GM23338 (cell line): ENCODE measurements at regions not wholly inside any gene's neighbourhood (a gene's known extent, or its start where the extent isn't known, plus 50 kb on each side); places are given as distances from the start of the nearest gene placed in this dataset.

Experiments used
- ATAC-seq: fragments of 200-7000 bp; cut with Tn5 transposase; 3 replicates; pipeline ENCODE4 v1.9.1; 2020
- DNase-seq: peaks from one replicate; pipeline ENCODE4 v3.0.0-alpha.2; 2015; ENCODE audit warnings: low spot score
- H2AFZ ChIP-seq: fragments of 200-600 bp; sonication (generic); 2 replicates; pipeline ENCODE4 v1.8.0; 2016; ENCODE audit warnings: antibody characterized with exemption, mild to moderate bottlenecking, moderate library complexity
- H3F3A ChIP-seq: fragments of 200-600 bp; sonication (generic); replicated peaks from 2 replicates; pipeline ENCODE4 v1.8.0; 2017; ENCODE audit warnings: antibody characterized with exemption, mixed run types, low read depth
- H3K27ac ChIP-seq: fragments of 200-600 bp; sonication (generic); 2 replicates; pipeline ENCODE4 v1.6.1; 2016; ENCODE audit warnings: low read depth
- H3K27me3 ChIP-seq: fragments of 200-600 bp; sonication (generic); 2 replicates; pipeline ENCODE4 v1.8.0; 2016; ENCODE audit warnings: mild to moderate bottlenecking, mixed run types, moderate library complexity; ENCODE audit not compliant: insufficient read depth
- H3K36me3 ChIP-seq: fragments of 200-600 bp; sonication (generic); 2 replicates; pipeline ENCODE4 v1.8.0; 2016; ENCODE audit warnings: mild to moderate bottlenecking; ENCODE audit not compliant: insufficient read depth
- H3K4me1 ChIP-seq: fragments of 200-600 bp; sonication (generic); 2 replicates; pipeline ENCODE4 v1.8.0; 2016; ENCODE audit warnings: mild to moderate bottlenecking, moderate library complexity; ENCODE audit not compliant: insufficient read depth
- H3K4me2 ChIP-seq: fragments of 200-600 bp; sonication (generic); 2 replicates; pipeline ENCODE4 v1.7.1; 2017; ENCODE audit warnings: mixed run types
- H3K4me3 ChIP-seq: fragments of 200-600 bp; sonication (generic); 2 replicates; pipeline ENCODE4 v1.6.1; 2016; ENCODE audit warnings: mixed run types
- H3K79me2 ChIP-seq: fragments of 200-600 bp; sonication (generic); replicated peaks from 2 replicates; pipeline ENCODE4 v1.8.0; 2017; ENCODE audit warnings: mild to moderate bottlenecking; ENCODE audit not compliant: insufficient read depth
- H3K9me2 ChIP-seq: fragments of 200-600 bp; sonication (generic); 2 replicates; pipeline ENCODE4 v1.8.0; 2017; ENCODE audit not compliant: insufficient read depth
- H4K20me1 ChIP-seq: fragments of 200-600 bp; sonication (generic); replicated peaks from 2 replicates; pipeline ENCODE4 v1.8.0; 2017; ENCODE audit warnings: mild to moderate bottlenecking; ENCODE audit not compliant: insufficient read depth
- H3K27ac Mint-ChIP-seq: 2 replicates; pipeline ENCODE4 v1.8.0; 2020; ENCODE audit warnings: inconsistent platforms, mild to moderate bottlenecking, moderate library complexity, mixed read lengths
- H3K27me3 Mint-ChIP-seq: 3 replicates; pipeline ENCODE4 v1.8.0; 2022; ENCODE audit warnings: low read depth, mild to moderate bottlenecking, moderate library complexity, mixed read lengths, inconsistent platforms; ENCODE audit not compliant: insufficient read depth, poor library complexity
- H3K36me3 Mint-ChIP-seq: 3 replicates; pipeline ENCODE4 v1.8.0; 2021; ENCODE audit warnings: low read depth, mild to moderate bottlenecking, inconsistent platforms, moderate library complexity, mixed read lengths
- H3K4me1 Mint-ChIP-seq: 3 replicates; pipeline ENCODE4 v1.8.0; 2020; ENCODE audit warnings: mild to moderate bottlenecking, inconsistent platforms, mixed read lengths
- H3K4me3 Mint-ChIP-seq: 3 replicates; pipeline ENCODE4 v1.8.0; 2021; ENCODE audit warnings: moderate library complexity, mild to moderate bottlenecking, inconsistent platforms, mixed read lengths
- H3K9me3 Mint-ChIP-seq: 3 replicates; pipeline ENCODE4 v1.8.0; 2020; ENCODE audit warnings: moderate library complexity, mild to moderate bottlenecking, inconsistent platforms, mixed read lengths
- CREB1 ChIP-seq: fragments of 250-450 bp; sonication (Bioruptor Pico); IDR thresholded peaks from 2 replicates; pipeline ENCODE4 v1.5.0; 2020; ENCODE audit warnings: low read depth, mild to moderate bottlenecking, moderate library complexity
- CTCF ChIP-seq, 2 experiments: fragments of 200-600 bp in 1 of 2; sonication (generic) in 1 of 2; conservative IDR thresholded peaks; 2 replicates each; pipeline versions ENCODE4 v1.5.1 to v1.6.1; 2016 to 2017; ENCODE audit warnings: antibody characterized with exemption in 2 of 2, low read depth in 2 of 2, mild to moderate bottlenecking in 2 of 2, moderate library complexity in 1 of 2
- EZH2 ChIP-seq: fragments of 200-600 bp; sonication (generic); IDR thresholded peaks from one replicate; pipeline ENCODE4 v1.8.0; 2017; ENCODE audit warnings: antibody characterized with exemption, mild to moderate bottlenecking, low read depth; ENCODE audit not compliant: unreplicated experiment
- EZH2phosphoT487 ChIP-seq: fragments of 200-600 bp; sonication (generic); IDR thresholded peaks from one replicate; pipeline ENCODE4 v1.8.1; 2018; ENCODE audit warnings: antibody characterized with exemption; ENCODE audit not compliant: unreplicated experiment
- JUNB ChIP-seq: IDR thresholded peaks from one replicate; pipeline ENCODE4 v1.6.1; 2016; ENCODE audit warnings: antibody characterized with exemption; ENCODE audit not compliant: unreplicated experiment
- NANOG ChIP-seq: IDR thresholded peaks from 2 replicates; pipeline ENCODE4 v1.6.1; 2016; ENCODE audit warnings: antibody characterized with exemption, borderline replicate concordance
- POLR2AphosphoS5 ChIP-seq: IDR thresholded peaks from 2 replicates; pipeline ENCODE4 v1.6.1; 2016; ENCODE audit warnings: antibody characterized with exemption, low read depth
- STAT1 ChIP-seq: IDR thresholded peaks from one replicate; pipeline ENCODE4 v1.6.1; 2016; ENCODE audit warnings: antibody characterized with exemption; ENCODE audit not compliant: unreplicated experiment
- ZNF114 ChIP-seq: fragments of 250-450 bp; sonication (Bioruptor Pico); IDR thresholded peaks from 2 replicates; pipeline ENCODE4 v1.5.0; 2020; ENCODE audit warnings: mild to moderate bottlenecking, moderate library complexity
- ZNF331 ChIP-seq: fragments of 250-450 bp; sonication (Bioruptor Pico); IDR thresholded peaks from 2 replicates; pipeline ENCODE4 v1.5.0; 2020; ENCODE audit warnings: low read depth, mild to moderate bottlenecking, moderate library complexity
- TF ChIP-seq, protein P1 (sequence below): IDR thresholded peaks from one replicate; pipeline ENCODE4 v1.6.1; 2018; ENCODE audit warnings: antibody characterized with exemption; ENCODE audit not compliant: unreplicated experiment
- TF ChIP-seq, protein P2 (sequence below): IDR thresholded peaks from 2 replicates; pipeline ENCODE4 v1.6.1; 2016; ENCODE audit warnings: antibody characterized with exemption

GRCh38 chr14:37865719-37866549, 270.5 kb downstream of the TTC6 start:
- Mint-ChIP-seq H3K4me1 (peaks cover 18% of the 10 kb centered on the region), H3K9me3 (no peaks in the 10 kb centered on the region), H3K4me3 (no peak overlapping the region), H3K27ac (no peak overlapping the region), H3K36me3 (no peaks in the 10 kb centered on the region), H3K27me3 (peaks cover 4% of the 10 kb centered on the region)
- DNase-seq: no peak
- Histone ChIP-seq H3K27me3 (no peaks in the 10 kb centered on the region), H3K9me2 (no peaks in the 10 kb centered on the region; the same call in 1 of the 2 replicates), H2AFZ (peak overlapping the region; percentile 19; the same call in 1 of the 2 replicates), H3K4me2 (no peak overlapping the region), H3F3A (no peaks in the 10 kb centered on the region), H3K4me1 (no peaks in the 10 kb centered on the region), H3K27ac (no peak overlapping the region), H4K20me1 (no peaks in the 10 kb centered on the region), H3K4me3 (no peak overlapping the region), H3K79me2 (no peaks in the 10 kb centered on the region), H3K36me3 (no peaks in the 10 kb centered on the region)
- TF ChIP-seq ZNF331 (no peak), EZH2 (no peak), POLR2AphosphoS5 (no peak), EZH2phosphoT487 (no peak), CREB1 (CRISPR knock-in tag) (no peak)
- TF ChIP-seq, protein P1, sequence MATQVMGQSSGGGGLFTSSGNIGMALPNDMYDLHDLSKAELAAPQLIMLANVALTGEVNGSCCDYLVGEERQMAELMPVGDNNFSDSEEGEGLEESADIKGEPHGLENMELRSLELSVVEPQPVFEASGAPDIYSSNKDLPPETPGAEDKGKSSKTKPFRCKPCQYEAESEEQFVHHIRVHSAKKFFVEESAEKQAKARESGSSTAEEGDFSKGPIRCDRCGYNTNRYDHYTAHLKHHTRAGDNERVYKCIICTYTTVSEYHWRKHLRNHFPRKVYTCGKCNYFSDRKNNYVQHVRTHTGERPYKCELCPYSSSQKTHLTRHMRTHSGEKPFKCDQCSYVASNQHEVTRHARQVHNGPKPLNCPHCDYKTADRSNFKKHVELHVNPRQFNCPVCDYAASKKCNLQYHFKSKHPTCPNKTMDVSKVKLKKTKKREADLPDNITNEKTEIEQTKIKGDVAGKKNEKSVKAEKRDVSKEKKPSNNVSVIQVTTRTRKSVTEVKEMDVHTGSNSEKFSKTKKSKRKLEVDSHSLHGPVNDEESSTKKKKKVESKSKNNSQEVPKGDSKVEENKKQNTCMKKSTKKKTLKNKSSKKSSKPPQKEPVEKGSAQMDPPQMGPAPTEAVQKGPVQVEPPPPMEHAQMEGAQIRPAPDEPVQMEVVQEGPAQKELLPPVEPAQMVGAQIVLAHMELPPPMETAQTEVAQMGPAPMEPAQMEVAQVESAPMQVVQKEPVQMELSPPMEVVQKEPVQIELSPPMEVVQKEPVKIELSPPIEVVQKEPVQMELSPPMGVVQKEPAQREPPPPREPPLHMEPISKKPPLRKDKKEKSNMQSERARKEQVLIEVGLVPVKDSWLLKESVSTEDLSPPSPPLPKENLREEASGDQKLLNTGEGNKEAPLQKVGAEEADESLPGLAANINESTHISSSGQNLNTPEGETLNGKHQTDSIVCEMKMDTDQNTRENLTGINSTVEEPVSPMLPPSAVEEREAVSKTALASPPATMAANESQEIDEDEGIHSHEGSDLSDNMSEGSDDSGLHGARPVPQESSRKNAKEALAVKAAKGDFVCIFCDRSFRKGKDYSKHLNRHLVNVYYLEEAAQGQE: no peak
- ATAC-seq: no peak

GRCh38 chr14:37869633-37870032, 274.2 kb downstream of the TTC6 start:
- Mint-ChIP-seq H3K27ac (no peak overlapping the region), H3K36me3 (no peaks in the 10 kb centered on the region), H3K4me1 (peaks cover 22% of the 10 kb centered on the region), H3K9me3 (no peaks in the 10 kb centered on the region), H3K4me3 (no peak overlapping the region), H3K27me3 (peaks cover 10% of the 10 kb centered on the region)
- Histone ChIP-seq H3K9me2 (no peaks in the 10 kb centered on the region; the same call in 1 of the 2 replicates), H2AFZ (0 out of 2 replicates have a peak overlapping the region, but pooled peaks have one; percentile 43), H3K36me3 (no peaks in the 10 kb centered on the region), H3K4me2 (no peak overlapping the region), H3K4me3 (no peak overlapping the region), H4K20me1 (no peaks in the 10 kb centered on the region), H3K4me1 (no peaks in the 10 kb centered on the region), H3K27ac (no peak overlapping the region), H3F3A (no peaks in the 10 kb centered on the region), H3K27me3 (no peaks in the 10 kb centered on the region), H3K79me2 (no peaks in the 10 kb centered on the region)
- DNase-seq (no peak), ATAC-seq (no peak)
- TF ChIP-seq CREB1 (CRISPR knock-in tag) (no peak), ZNF114 (no peak), NANOG (no peak), CTCF (conservative IDR thresholded peaks at IDR 0.05; ENCODE audit: low read depth in 2 of 2) (no peak), JUNB (no peak), POLR2AphosphoS5 (no peak), EZH2phosphoT487 (no peak), ZNF331 (no peak), STAT1 (no peak), EZH2 (no peak)
- TF ChIP-seq, protein P2, sequence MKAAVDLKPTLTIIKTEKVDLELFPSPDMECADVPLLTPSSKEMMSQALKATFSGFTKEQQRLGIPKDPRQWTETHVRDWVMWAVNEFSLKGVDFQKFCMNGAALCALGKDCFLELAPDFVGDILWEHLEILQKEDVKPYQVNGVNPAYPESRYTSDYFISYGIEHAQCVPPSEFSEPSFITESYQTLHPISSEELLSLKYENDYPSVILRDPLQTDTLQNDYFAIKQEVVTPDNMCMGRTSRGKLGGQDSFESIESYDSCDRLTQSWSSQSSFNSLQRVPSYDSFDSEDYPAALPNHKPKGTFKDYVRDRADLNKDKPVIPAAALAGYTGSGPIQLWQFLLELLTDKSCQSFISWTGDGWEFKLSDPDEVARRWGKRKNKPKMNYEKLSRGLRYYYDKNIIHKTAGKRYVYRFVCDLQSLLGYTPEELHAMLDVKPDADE: no peak
- TF ChIP-seq, protein P1: no peak
